BLaER1 (cell line): ENCODE measurements at regions not wholly inside any gene's neighbourhood (a gene's known extent, or its start where the extent isn't known, plus 50 kb on each side); places are given as distances from the start of the nearest gene placed in this dataset.

ENCODE experiments used
- H3K27ac ChIP-seq: shearing (Covaris generic); formaldehyde crosslinking; 2 replicates; pipeline ENCODE4 v1.8.1; 2022
- H3K27me3 ChIP-seq: shearing (Covaris generic); formaldehyde crosslinking; 2 replicates; pipeline ENCODE4 v1.8.1; 2022
- H3K36me3 ChIP-seq: shearing (Covaris generic); formaldehyde crosslinking; 2 replicates; pipeline ENCODE4 v1.8.1; 2022
- H3K4me1 ChIP-seq: shearing (Covaris generic); formaldehyde crosslinking; 2 replicates; pipeline ENCODE4 v1.8.1; 2022
- H3K4me2 ChIP-seq: shearing (Covaris generic); formaldehyde crosslinking; 2 replicates; pipeline ENCODE4 v1.8.1; 2022
- H3K4me3 ChIP-seq: shearing (Covaris generic); formaldehyde crosslinking; 2 replicates; pipeline ENCODE4 v1.8.1; 2022
- H3K9ac ChIP-seq: shearing (Covaris generic); formaldehyde crosslinking; 2 replicates; pipeline ENCODE4 v1.8.1; 2022
- H3K9me3 ChIP-seq: shearing (Covaris generic); formaldehyde crosslinking; 2 replicates; pipeline ENCODE4 v1.8.1; 2022
- H4K20me1 ChIP-seq: shearing (Covaris generic); formaldehyde crosslinking; 2 replicates; pipeline ENCODE4 v1.8.1; 2022
- Cebpa-rat ChIP-seq: shearing (Covaris generic); IDR thresholded peaks from 2 replicates; pipeline ENCODE4 v1.8.1; 2022

- Histone ChIP-seq H3K9ac (no peak overlapping the region), H3K36me3 (no peaks in the 10 kb centered on the region), H3K4me1 (peaks cover 8% of the 10 kb centered on the region), H3K9me3 (peaks cover 3% of the 10 kb centered on the region; the same call in 1 of the 2 replicates), H3K27me3 (no peaks in the 10 kb centered on the region), H3K4me3 (no peak overlapping the region), H3K27ac (no peak overlapping the region), H3K4me2 (no peak overlapping the region), H4K20me1 (no peaks in the 10 kb centered on the region)
- TF ChIP-seq Cebpa-rat, result no peak
Measured at GRCh38 chr13:59364641-59365085, 799.1 kb downstream of the DIAPH3 start.

GRCh38 chr13:59367467-59367866 is 796.3 kb downstream of the DIAPH3 start:
- Histone ChIP-seq H3K9me3 (no peaks in the 10 kb centered on the region), H3K36me3 (no peaks in the 10 kb centered on the region)
- no peak for TF ChIP-seq Cebpa-rat

GRCh38 chr13:59367904-59368303 is 795.8 kb downstream of the DIAPH3 start:
- Histone ChIP-seq H3K9me3 (no peaks in the 10 kb centered on the region), H3K27ac (no peak overlapping the region), H3K4me2 (no peak overlapping the region), H3K27me3 (no peaks in the 10 kb centered on the region), H3K4me1 (no peaks in the 10 kb centered on the region), H3K4me3 (no peak overlapping the region), H4K20me1 (no peaks in the 10 kb centered on the region), H3K36me3 (no peaks in the 10 kb centered on the region), H3K9ac (no peak overlapping the region)
- no peak for TF ChIP-seq Cebpa-rat

More at GRCh38 chr13:59367467-59367866, 796.3 kb downstream of the DIAPH3 start:
- Histone ChIP-seq H4K20me1 (no peaks in the 10 kb centered on the region), H3K4me2 (no peak overlapping the region), H3K27ac (no peak overlapping the region), H3K27me3 (no peaks in the 10 kb centered on the region), H3K4me1 (no peaks in the 10 kb centered on the region), H3K9ac (no peak overlapping the region), H3K4me3 (no peak overlapping the region)

GRCh38 chr13:59368693-59369092 is 795.0 kb downstream of the DIAPH3 start:
- Histone ChIP-seq H3K36me3 (no peaks in the 10 kb centered on the region), H3K27ac (no peak overlapping the region), H3K9me3 (no peaks in the 10 kb centered on the region), H3K4me3 (no peak overlapping the region), H4K20me1 (no peaks in the 10 kb centered on the region), H3K4me1 (no peaks in the 10 kb centered on the region), H3K4me2 (no peak overlapping the region), H3K9ac (no peak overlapping the region), H3K27me3 (no peaks in the 10 kb centered on the region)
- no peak for TF ChIP-seq Cebpa-rat

GRCh38 chr13:59371229-59371628 is 792.5 kb downstream of the DIAPH3 start:
- no peak for TF ChIP-seq Cebpa-rat
- Histone ChIP-seq H3K4me2 (no peak overlapping the region), H3K9me3 (no peaks in the 10 kb centered on the region), H3K27me3 (no peaks in the 10 kb centered on the region), H3K4me3 (no peak overlapping the region), H3K27ac (no peak overlapping the region), H3K9ac (no peak overlapping the region), H3K4me1 (no peaks in the 10 kb centered on the region), H3K36me3 (no peaks in the 10 kb centered on the region), H4K20me1 (no peaks in the 10 kb centered on the region)

GRCh38 chr13:59373341-59373740 is 790.4 kb downstream of the DIAPH3 start:
- no peaks in the 10 kb centered on the region for H3K27me3 ChIP-seq
- H3K9ac ChIP-seq, result no peak overlapping the region
- no peak overlapping the region for H3K4me2 ChIP-seq
- no peak overlapping the region for H3K27ac ChIP-seq
- TF ChIP-seq Cebpa-rat, result no peak
- no peaks in the 10 kb centered on the region for H4K20me1 ChIP-seq
- H3K36me3 ChIP-seq, result no peaks in the 10 kb centered on the region
- no peak overlapping the region for H3K4me3 ChIP-seq
- peaks cover 7% of the 10 kb centered on the region for H3K9me3 ChIP-seq
- no peaks in the 10 kb centered on the region for H3K4me1 ChIP-seq

- H3K27ac ChIP-seq, result no peak overlapping the region
- no peak for TF ChIP-seq Cebpa-rat
- H3K9me3 ChIP-seq, result peaks cover 7% of the 10 kb centered on the region
- H3K36me3 ChIP-seq, result no peaks in the 10 kb centered on the region
- no peak overlapping the region for H3K4me2 ChIP-seq
- H3K9ac ChIP-seq, result no peak overlapping the region
- H3K4me3 ChIP-seq, result no peak overlapping the region
- no peaks in the 10 kb centered on the region for H3K27me3 ChIP-seq
- no peaks in the 10 kb centered on the region for H3K4me1 ChIP-seq
- no peaks in the 10 kb centered on the region for H4K20me1 ChIP-seq
Measured at GRCh38 chr13:59374691-59375090, 789.0 kb downstream of the DIAPH3 start.

- H3K27me3 ChIP-seq, result no peaks in the 10 kb centered on the region
- no peaks in the 10 kb centered on the region for H4K20me1 ChIP-seq
- no peak for TF ChIP-seq Cebpa-rat
- H3K4me2 ChIP-seq, result no peak overlapping the region
- no peak overlapping the region for H3K4me3 ChIP-seq
- H3K9ac ChIP-seq, result no peak overlapping the region
- peaks cover 16% of the 10 kb centered on the region; the same call in 1 of the 2 replicates for H3K9me3 ChIP-seq
- H3K4me1 ChIP-seq, result no peaks in the 10 kb centered on the region
- H3K36me3 ChIP-seq, result no peaks in the 10 kb centered on the region
- H3K27ac ChIP-seq, result no peak overlapping the region
Measured at GRCh38 chr13:59384154-59384553, 779.6 kb downstream of the DIAPH3 start.

- H3K9me3 ChIP-seq, result 0 out of 2 replicates have a peak, but pooled peaks cover 10% of the 10 kb centered on the region
- no peaks in the 10 kb centered on the region for H3K36me3 ChIP-seq
- peak overlapping the region; percentile 46 for H3K27ac ChIP-seq
- no peak overlapping the region for H3K4me3 ChIP-seq
- TF ChIP-seq Cebpa-rat, result no peak
- H3K27me3 ChIP-seq, result no peaks in the 10 kb centered on the region
- peak overlapping the region; percentile 61 for H3K4me2 ChIP-seq
- H3K4me1 ChIP-seq, result peaks cover 34% of the 10 kb centered on the region
- H4K20me1 ChIP-seq, result no peaks in the 10 kb centered on the region
- 0 out of 2 replicates have a peak overlapping the region, but pooled peaks have one; percentile 34 for H3K9ac ChIP-seq
Measured at GRCh38 chr13:59391696-59392095, 772.0 kb downstream of the DIAPH3 start.

GRCh38 chr13:59392328-59392727 is 771.4 kb downstream of the DIAPH3 start:
- Histone ChIP-seq H3K36me3 (no peaks in the 10 kb centered on the region), H3K4me1 (peaks cover 36% of the 10 kb centered on the region), H3K4me2 (peak overlapping the region; percentile 61), H3K27me3 (no peaks in the 10 kb centered on the region), H3K9ac (no peak overlapping the region), H3K9me3 (0 out of 2 replicates have a peak, but pooled peaks cover 10% of the 10 kb centered on the region), H3K4me3 (no peak overlapping the region), H4K20me1 (no peaks in the 10 kb centered on the region), H3K27ac (peak overlapping the region; percentile 46)
- TF ChIP-seq Cebpa-rat, result no peak

GRCh38 chr13:59394496-59394895 is 769.2 kb downstream of the DIAPH3 start:
- no peak overlapping the region for H3K27ac ChIP-seq
- peaks cover 54% of the 10 kb centered on the region for H3K4me1 ChIP-seq
- H3K4me2 ChIP-seq, result no peak overlapping the region
- no peaks in the 10 kb centered on the region for H3K9me3 ChIP-seq
- no peaks in the 10 kb centered on the region for H4K20me1 ChIP-seq
- H3K36me3 ChIP-seq, result no peaks in the 10 kb centered on the region
- no peaks in the 10 kb centered on the region for H3K27me3 ChIP-seq
- no peak overlapping the region for H3K4me3 ChIP-seq
- TF ChIP-seq Cebpa-rat, result no peak
- H3K9ac ChIP-seq, result no peak overlapping the region
